Liver (tissue), 8 donors: ENCODE measurements at regions not wholly inside any gene's neighbourhood (a gene's known extent, or its start where the extent isn't known, plus 50 kb on each side); places are given as distances from the start of the nearest gene placed in this dataset.

Source experiments
- DNase-seq: peaks from one replicate; pipeline ENCODE4 v3.0.0-alpha.2; 2017; ENCODE audit warnings: low spot score
- H3K27ac ChIP-seq, 2 donors: one replicate each; pipeline ENCODE4 v1.7.0; 2013; ENCODE audit warnings: inconsistent platforms in 2 of 2, low read length in 2 of 2, control low read depth in 1 of 2, low read depth in 1 of 2, mild to moderate bottlenecking in 1 of 2
- H3K27me3 ChIP-seq, 4 donors: one replicate each; pipeline versions ENCODE4 v1.6.1 to v1.7.0; 2013; ENCODE audit warnings: low read length in 3 of 4, inconsistent platforms in 1 of 4, mild to moderate bottlenecking in 1 of 4, moderate library complexity in 1 of 4; ENCODE audit not compliant: control insufficient read depth in 4 of 4, insufficient read depth in 4 of 4
- H3K36me3 ChIP-seq, 4 donors: one replicate each; pipeline versions ENCODE4 v1.6.1 to v1.7.0; 2013; ENCODE audit warnings: low read length in 3 of 4, mild to moderate bottlenecking in 3 of 4, low read depth in 1 of 4, moderate library complexity in 1 of 4; ENCODE audit not compliant: control insufficient read depth in 4 of 4, insufficient read depth in 3 of 4
- H3K4me1 ChIP-seq, 4 donors: one replicate each; pipeline versions ENCODE4 v1.6.1 to v1.7.0; 2013; ENCODE audit warnings: low read length in 3 of 4, mild to moderate bottlenecking in 3 of 4, moderate library complexity in 1 of 4; ENCODE audit not compliant: control insufficient read depth in 4 of 4, insufficient read depth in 4 of 4
- H3K4me3 ChIP-seq, 3 donors: one replicate each; pipeline versions ENCODE4 v1.6.1 to v1.7.0; 2013; ENCODE audit warnings: low read length in 3 of 3, control low read depth in 1 of 3, low read depth in 1 of 3, mild to moderate bottlenecking in 1 of 3
- H3K9ac ChIP-seq, 2 donors: one replicate each; pipeline ENCODE4 v1.7.0; 2013; ENCODE audit warnings: low read length in 2 of 2, mild to moderate bottlenecking in 2 of 2, moderate library complexity in 2 of 2, control low read depth in 1 of 2, low read depth in 1 of 2
- H3K9me3 ChIP-seq, 4 donors: one replicate each; pipeline versions ENCODE4 v1.6.1 to v1.7.0; 2013; ENCODE audit warnings: low read length in 3 of 4; ENCODE audit not compliant: control insufficient read depth in 4 of 4
- EGR1 ChIP-seq, 2 donors: IDR thresholded peaks; 2 replicates each; pipeline ENCODE4 v1.6.1; 2016 to 2018; ENCODE audit warnings: antibody characterized with exemption in 2 of 2, low read depth in 2 of 2
- FOXA1 ChIP-seq: IDR thresholded peaks from 2 replicates; pipeline ENCODE4 v1.6.1; 2016; ENCODE audit warnings: antibody characterized with exemption
- FOXA2 ChIP-seq: IDR thresholded peaks from 2 replicates; pipeline ENCODE4 v1.6.1; 2016; ENCODE audit warnings: antibody characterized with exemption
- GABPA ChIP-seq, 2 donors: IDR thresholded peaks in 1 of 2; conservative IDR thresholded peaks in 1 of 2; 2 replicates each; pipeline ENCODE4 v1.6.1; 2016; ENCODE audit warnings: antibody characterized with exemption in 2 of 2, mild to moderate bottlenecking in 1 of 2, moderate library complexity in 1 of 2
- HNF4A ChIP-seq, 2 donors: conservative IDR thresholded peaks; 2 replicates each; pipeline ENCODE4 v1.6.1; 2016; ENCODE audit warnings: antibody characterized with exemption in 2 of 2, mild to moderate bottlenecking in 2 of 2
- HNF4G ChIP-seq: IDR thresholded peaks from 2 replicates; pipeline ENCODE4 v1.6.1; 2016; ENCODE audit warnings: antibody characterized with exemption
- JUND ChIP-seq, 2 donors: IDR thresholded peaks; 2 replicates each; pipeline ENCODE4 v1.6.1; 2016; ENCODE audit warnings: antibody characterized with exemption in 2 of 2
- NR2F2 ChIP-seq: IDR thresholded peaks from 2 replicates; pipeline ENCODE4 v1.6.1; 2016; ENCODE audit warnings: antibody characterized with exemption
- RAD21 ChIP-seq, 2 donors: IDR thresholded peaks; 2 replicates each; pipeline ENCODE4 v1.6.1; 2016; ENCODE audit warnings: antibody characterized with exemption in 2 of 2, mild to moderate bottlenecking in 2 of 2
- RXRA ChIP-seq, 2 donors: IDR thresholded peaks; 2 replicates each; pipeline ENCODE4 v1.6.1; 2017 to 2018; ENCODE audit warnings: antibody characterized with exemption in 2 of 2, mild to moderate bottlenecking in 1 of 2
- SP1 ChIP-seq: IDR thresholded peaks from 2 replicates; pipeline ENCODE4 v1.6.1; 2018; ENCODE audit warnings: antibody characterized with exemption, mild to moderate bottlenecking
- TAF1 ChIP-seq: conservative IDR thresholded peaks from 2 replicates; pipeline ENCODE4 v1.6.1; 2016; ENCODE audit warnings: antibody characterized with exemption, mild to moderate bottlenecking
- YY1 ChIP-seq: IDR thresholded peaks from 2 replicates; pipeline ENCODE4 v1.6.1; 2016; ENCODE audit warnings: antibody characterized with exemption, mild to moderate bottlenecking
- WGBS: extraction: QIAGEN DNeasy Blood & Tissue Kit; methylation state at CpG from one replicate; pipeline ENCODE4 v1.1.7; 2013; 5-methylcytosine and 5-hydroxymethylcytosine counted together
- TF ChIP-seq, protein P1 (sequence below): IDR thresholded peaks from 2 replicates; pipeline ENCODE4 v1.6.1; 2016; ENCODE audit warnings: antibody characterized with exemption
- TF ChIP-seq, protein P2 (sequence below): IDR thresholded peaks from 2 replicates; pipeline ENCODE4 v1.6.1; 2016; ENCODE audit warnings: antibody characterized with exemption
- TF ChIP-seq, protein P3 (sequence below): fragments of 150-350 bp; IDR thresholded peaks from 2 replicates; pipeline ENCODE4 v1.5.1; 2017; ENCODE audit warnings: improper control_type of control experiment, low read depth, low read length; ENCODE audit not compliant: missing input control
- TF ChIP-seq, protein P4 (sequence below): IDR thresholded peaks from 2 replicates; pipeline ENCODE4 v1.6.1; 2016; ENCODE audit warnings: antibody characterized with exemption, mild to moderate bottlenecking
- TF ChIP-seq, protein P5 (sequence below): IDR thresholded peaks from 2 replicates; pipeline ENCODE4 v1.6.1; 2016; ENCODE audit warnings: antibody characterized with exemption
- donor health status: healthy.
- donor health status: healthy.
- donor health status: healthy.
- donor health status: healthy.
- donor health status: healthy.

DNA sequence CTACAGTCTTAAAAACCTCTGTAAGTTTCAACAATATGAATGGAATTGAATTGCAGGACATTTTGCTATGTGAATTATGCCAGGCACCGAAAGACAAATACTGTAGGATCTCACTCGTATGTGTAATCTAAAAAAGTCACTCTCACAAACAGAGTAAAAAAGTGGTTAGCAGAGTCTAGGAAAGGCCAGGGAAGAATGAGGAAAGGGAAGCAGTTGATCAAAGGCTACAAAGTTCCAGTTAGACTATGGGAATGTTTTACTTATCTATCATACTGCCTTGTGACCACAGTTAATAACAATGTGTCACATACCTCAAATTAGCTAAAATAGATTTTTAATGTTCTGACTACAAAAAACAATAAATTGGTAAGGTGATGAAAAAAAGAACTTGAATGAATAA is 565.4 kb upstream of the BRINP3 start:
- Histone ChIP-seq H3K4me1 (no peaks in the 10 kb centered on the region), H3K36me3 (no peaks in the 10 kb centered on the region), H3K9ac (no peak overlapping the region), H3K9me3 (no peaks in the 10 kb centered on the region), H3K27me3 (no peaks in the 10 kb centered on the region), H3K27ac (no peak overlapping the region), H3K4me3 (no peak overlapping the region)
- no peak for DNase-seq
- TF ChIP-seq, protein P1, sequence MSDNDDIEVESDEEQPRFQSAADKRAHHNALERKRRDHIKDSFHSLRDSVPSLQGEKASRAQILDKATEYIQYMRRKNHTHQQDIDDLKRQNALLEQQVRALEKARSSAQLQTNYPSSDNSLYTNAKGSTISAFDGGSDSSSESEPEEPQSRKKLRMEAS, result no peak
- TF ChIP-seq RXRA (IDR thresholded peaks at IDR 0.05), result no peak
- TF ChIP-seq FOXA1, result no peak
- no peak for TF ChIP-seq FOXA2
- TF ChIP-seq, protein P2, sequence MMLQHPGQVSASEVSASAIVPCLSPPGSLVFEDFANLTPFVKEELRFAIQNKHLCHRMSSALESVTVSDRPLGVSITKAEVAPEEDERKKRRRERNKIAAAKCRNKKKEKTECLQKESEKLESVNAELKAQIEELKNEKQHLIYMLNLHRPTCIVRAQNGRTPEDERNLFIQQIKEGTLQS, result no peak
- no peak for TF ChIP-seq HNF4G
- TF ChIP-seq, protein P3, sequence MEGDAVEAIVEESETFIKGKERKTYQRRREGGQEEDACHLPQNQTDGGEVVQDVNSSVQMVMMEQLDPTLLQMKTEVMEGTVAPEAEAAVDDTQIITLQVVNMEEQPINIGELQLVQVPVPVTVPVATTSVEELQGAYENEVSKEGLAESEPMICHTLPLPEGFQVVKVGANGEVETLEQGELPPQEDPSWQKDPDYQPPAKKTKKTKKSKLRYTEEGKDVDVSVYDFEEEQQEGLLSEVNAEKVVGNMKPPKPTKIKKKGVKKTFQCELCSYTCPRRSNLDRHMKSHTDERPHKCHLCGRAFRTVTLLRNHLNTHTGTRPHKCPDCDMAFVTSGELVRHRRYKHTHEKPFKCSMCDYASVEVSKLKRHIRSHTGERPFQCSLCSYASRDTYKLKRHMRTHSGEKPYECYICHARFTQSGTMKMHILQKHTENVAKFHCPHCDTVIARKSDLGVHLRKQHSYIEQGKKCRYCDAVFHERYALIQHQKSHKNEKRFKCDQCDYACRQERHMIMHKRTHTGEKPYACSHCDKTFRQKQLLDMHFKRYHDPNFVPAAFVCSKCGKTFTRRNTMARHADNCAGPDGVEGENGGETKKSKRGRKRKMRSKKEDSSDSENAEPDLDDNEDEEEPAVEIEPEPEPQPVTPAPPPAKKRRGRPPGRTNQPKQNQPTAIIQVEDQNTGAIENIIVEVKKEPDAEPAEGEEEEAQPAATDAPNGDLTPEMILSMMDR, result no peak
- TF ChIP-seq RAD21 (IDR thresholded peaks at IDR 0.05), result no peak
- no peak for TF ChIP-seq YY1
- TF ChIP-seq EGR1 (IDR thresholded peaks at IDR 0.05; ENCODE audit: low read depth in 2 of 2), result no peak
- TF ChIP-seq, protein P4, sequence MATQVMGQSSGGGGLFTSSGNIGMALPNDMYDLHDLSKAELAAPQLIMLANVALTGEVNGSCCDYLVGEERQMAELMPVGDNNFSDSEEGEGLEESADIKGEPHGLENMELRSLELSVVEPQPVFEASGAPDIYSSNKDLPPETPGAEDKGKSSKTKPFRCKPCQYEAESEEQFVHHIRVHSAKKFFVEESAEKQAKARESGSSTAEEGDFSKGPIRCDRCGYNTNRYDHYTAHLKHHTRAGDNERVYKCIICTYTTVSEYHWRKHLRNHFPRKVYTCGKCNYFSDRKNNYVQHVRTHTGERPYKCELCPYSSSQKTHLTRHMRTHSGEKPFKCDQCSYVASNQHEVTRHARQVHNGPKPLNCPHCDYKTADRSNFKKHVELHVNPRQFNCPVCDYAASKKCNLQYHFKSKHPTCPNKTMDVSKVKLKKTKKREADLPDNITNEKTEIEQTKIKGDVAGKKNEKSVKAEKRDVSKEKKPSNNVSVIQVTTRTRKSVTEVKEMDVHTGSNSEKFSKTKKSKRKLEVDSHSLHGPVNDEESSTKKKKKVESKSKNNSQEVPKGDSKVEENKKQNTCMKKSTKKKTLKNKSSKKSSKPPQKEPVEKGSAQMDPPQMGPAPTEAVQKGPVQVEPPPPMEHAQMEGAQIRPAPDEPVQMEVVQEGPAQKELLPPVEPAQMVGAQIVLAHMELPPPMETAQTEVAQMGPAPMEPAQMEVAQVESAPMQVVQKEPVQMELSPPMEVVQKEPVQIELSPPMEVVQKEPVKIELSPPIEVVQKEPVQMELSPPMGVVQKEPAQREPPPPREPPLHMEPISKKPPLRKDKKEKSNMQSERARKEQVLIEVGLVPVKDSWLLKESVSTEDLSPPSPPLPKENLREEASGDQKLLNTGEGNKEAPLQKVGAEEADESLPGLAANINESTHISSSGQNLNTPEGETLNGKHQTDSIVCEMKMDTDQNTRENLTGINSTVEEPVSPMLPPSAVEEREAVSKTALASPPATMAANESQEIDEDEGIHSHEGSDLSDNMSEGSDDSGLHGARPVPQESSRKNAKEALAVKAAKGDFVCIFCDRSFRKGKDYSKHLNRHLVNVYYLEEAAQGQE, result no peak
- TF ChIP-seq, protein P5, sequence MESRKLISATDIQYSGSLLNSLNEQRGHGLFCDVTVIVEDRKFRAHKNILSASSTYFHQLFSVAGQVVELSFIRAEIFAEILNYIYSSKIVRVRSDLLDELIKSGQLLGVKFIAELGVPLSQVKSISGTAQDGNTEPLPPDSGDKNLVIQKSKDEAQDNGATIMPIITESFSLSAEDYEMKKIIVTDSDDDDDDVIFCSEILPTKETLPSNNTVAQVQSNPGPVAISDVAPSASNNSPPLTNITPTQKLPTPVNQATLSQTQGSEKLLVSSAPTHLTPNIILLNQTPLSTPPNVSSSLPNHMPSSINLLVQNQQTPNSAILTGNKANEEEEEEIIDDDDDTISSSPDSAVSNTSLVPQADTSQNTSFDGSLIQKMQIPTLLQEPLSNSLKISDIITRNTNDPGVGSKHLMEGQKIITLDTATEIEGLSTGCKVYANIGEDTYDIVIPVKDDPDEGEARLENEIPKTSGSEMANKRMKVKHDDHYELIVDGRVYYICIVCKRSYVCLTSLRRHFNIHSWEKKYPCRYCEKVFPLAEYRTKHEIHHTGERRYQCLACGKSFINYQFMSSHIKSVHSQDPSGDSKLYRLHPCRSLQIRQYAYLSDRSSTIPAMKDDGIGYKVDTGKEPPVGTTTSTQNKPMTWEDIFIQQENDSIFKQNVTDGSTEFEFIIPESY, result no peak
- no peak for TF ChIP-seq NR2F2
- no peak for TF ChIP-seq GABPA (IDR thresholded peaks at IDR 0.05 in 1 of 2, conservative IDR thresholded peaks at IDR 0.05 in 1 of 2)
- TF ChIP-seq SP1, result no peak
- TF ChIP-seq TAF1, result no peak
- no peak for TF ChIP-seq HNF4A (conservative IDR thresholded peaks at IDR 0.05)
- no peak for TF ChIP-seq JUND (IDR thresholded peaks at IDR 0.05)
- WGBS, result 72% methylated on average over 2 of the region's 2 CpGs
